ENCODE measurements at regions not wholly inside any gene's neighbourhood (a gene's known extent, or its start where the extent isn't known, plus 50 kb on each side); places are given as distances from the start of the nearest gene placed in this dataset.

DNA sequence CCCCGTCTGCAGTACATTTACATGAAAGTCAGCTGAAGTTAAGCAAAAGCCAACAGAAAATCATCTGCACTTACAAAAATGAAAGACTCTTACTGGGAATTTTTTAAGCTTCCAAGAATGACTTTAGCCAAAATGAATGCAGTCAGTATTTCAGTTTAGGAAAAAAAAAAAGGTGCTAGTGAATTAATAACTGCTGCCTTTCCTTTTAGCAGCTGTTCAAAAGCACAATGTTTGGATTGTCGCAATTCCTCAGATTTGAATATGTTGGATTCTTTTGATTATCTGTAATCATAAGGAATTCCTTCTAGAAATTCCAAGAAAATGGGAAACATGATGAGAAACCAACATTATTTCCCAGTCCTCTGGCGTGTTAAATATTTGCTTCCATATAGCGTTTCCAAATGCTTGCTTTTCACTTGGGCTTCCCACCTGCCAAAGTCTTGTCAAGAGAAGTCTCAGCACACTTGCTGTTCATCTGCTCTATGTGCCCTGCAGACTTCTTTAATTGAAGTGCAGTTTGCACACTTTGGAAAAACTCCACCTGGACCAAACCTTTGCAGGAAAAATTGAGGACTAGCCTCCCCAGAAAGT lies 653.0 kb upstream of the SLC39A10 start:
- Histone ChIP-seq H3K27me3 (ENCODE audit: control insufficient read depth, insufficient read depth, low read length) (no peaks in the 10 kb centered on the region), H3K4me1 (ENCODE audit: control insufficient read depth in 2 of 3, insufficient read depth in 2 of 3, low read depth in 1 of 3, low read length in 3 of 3) (no peaks in the 10 kb centered on the region), H3K9ac (ENCODE audit: low read length in 3 of 3) (no peak overlapping the region), H3K9me3 (ENCODE audit: control insufficient read depth in 2 of 3, insufficient read depth in 1 of 3, low read length in 3 of 3) (no peaks in the 10 kb centered on the region), H3K36me3 (ENCODE audit: control insufficient read depth in 2 of 3, insufficient read depth in 3 of 3, low read length in 3 of 3) (no peaks in the 10 kb centered on the region), H3K27ac (ENCODE audit: low read depth in 2 of 2, low read length in 2 of 2) (no peak overlapping the region), H3K4me3 (ENCODE audit: low read length in 3 of 3) (no peak overlapping the region)
- intact Hi-C loops (cut with DNase I), result no loop called here
- no peak for DNase-seq
- FAIRE-seq, result no peak
- TF ChIP-seq, protein P1, sequence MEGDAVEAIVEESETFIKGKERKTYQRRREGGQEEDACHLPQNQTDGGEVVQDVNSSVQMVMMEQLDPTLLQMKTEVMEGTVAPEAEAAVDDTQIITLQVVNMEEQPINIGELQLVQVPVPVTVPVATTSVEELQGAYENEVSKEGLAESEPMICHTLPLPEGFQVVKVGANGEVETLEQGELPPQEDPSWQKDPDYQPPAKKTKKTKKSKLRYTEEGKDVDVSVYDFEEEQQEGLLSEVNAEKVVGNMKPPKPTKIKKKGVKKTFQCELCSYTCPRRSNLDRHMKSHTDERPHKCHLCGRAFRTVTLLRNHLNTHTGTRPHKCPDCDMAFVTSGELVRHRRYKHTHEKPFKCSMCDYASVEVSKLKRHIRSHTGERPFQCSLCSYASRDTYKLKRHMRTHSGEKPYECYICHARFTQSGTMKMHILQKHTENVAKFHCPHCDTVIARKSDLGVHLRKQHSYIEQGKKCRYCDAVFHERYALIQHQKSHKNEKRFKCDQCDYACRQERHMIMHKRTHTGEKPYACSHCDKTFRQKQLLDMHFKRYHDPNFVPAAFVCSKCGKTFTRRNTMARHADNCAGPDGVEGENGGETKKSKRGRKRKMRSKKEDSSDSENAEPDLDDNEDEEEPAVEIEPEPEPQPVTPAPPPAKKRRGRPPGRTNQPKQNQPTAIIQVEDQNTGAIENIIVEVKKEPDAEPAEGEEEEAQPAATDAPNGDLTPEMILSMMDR (IDR thresholded peaks at IDR 0.05; ENCODE audit: borderline replicate concordance, extremely low read depth, insufficient read depth), result no peak

DNA sequence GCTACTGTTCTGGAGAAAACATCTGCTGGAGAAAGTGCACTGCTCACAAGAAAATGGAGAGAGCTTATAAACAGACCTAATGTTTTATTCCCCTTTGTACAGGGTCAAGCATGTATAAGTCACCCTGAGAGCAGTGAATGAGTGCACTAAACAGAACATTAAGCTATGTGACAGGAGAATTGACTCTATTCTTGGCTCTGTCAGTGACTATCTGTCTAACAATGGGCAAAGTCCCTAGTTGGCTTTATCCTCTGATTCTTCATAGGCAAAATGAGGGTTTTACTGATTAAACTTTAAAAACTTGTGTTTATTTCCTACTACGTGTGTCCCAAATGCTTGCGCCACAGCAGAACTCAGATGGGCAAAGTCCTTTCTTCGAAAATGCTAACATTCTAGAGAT lies 655.1 kb upstream of the SLC39A10 start:
- TF ChIP-seq, protein P1 (IDR thresholded peaks at IDR 0.05; ENCODE audit: borderline replicate concordance, extremely low read depth, insufficient read depth), result no peak
- no peak overlapping the region for H3K4me3 ChIP-seq (ENCODE audit: low read length in 3 of 3)
- no peak overlapping the region for H3K9ac ChIP-seq (ENCODE audit: low read length in 3 of 3)
- H3K9me3 ChIP-seq (ENCODE audit: control insufficient read depth in 2 of 3, insufficient read depth in 1 of 3, low read length in 3 of 3), result no peaks in the 10 kb centered on the region
- H3K27ac ChIP-seq (ENCODE audit: low read depth in 2 of 2, low read length in 2 of 2), result no peak overlapping the region
- no peaks in the 10 kb centered on the region for H3K27me3 ChIP-seq (ENCODE audit: control insufficient read depth, insufficient read depth, low read length)
- H3K4me1 ChIP-seq (ENCODE audit: control insufficient read depth in 2 of 3, insufficient read depth in 2 of 3, low read depth in 1 of 3, low read length in 3 of 3), result no peaks in the 10 kb centered on the region
- DNase-seq (no peak), FAIRE-seq (no peak)
- intact Hi-C loops (cut with DNase I), result no loop called here
- H3K36me3 ChIP-seq (ENCODE audit: control insufficient read depth in 2 of 3, insufficient read depth in 3 of 3, low read length in 3 of 3), result no peaks in the 10 kb centered on the region

DNA sequence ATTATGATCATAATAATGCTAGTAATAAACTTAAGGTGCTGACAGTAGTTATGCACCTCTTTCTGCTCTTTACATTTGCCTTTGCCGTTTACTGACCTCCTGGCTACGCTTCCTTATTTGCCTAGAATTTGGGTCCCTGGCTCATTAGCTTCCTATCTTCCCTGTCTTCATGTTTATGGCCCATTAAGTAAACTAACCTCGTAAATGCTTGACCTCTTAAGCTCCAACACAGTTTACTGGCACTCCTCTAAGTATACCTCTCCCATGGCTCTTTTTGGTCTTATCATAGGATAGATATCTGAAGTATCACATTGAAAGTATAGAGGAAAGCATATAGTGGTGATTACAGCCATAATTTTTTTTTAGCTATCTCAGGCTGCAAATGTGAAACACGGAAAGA lies 657.3 kb upstream of the SLC39A10 start:
- Histone ChIP-seq H3K9me3 (ENCODE audit: control insufficient read depth in 2 of 3, insufficient read depth in 1 of 3, low read length in 3 of 3) (no peaks in the 10 kb centered on the region), H3K27me3 (ENCODE audit: control insufficient read depth, insufficient read depth, low read length) (no peaks in the 10 kb centered on the region), H3K4me1 (ENCODE audit: control insufficient read depth in 2 of 3, insufficient read depth in 2 of 3, low read depth in 1 of 3, low read length in 3 of 3) (no peaks in the 10 kb centered on the region), H3K36me3 (ENCODE audit: control insufficient read depth in 2 of 3, insufficient read depth in 3 of 3, low read length in 3 of 3) (no peaks in the 10 kb centered on the region), H3K9ac (ENCODE audit: low read length in 3 of 3) (no peak overlapping the region), H3K4me3 (ENCODE audit: low read length in 3 of 3) (no peak overlapping the region), H3K27ac (ENCODE audit: low read depth in 2 of 2, low read length in 2 of 2) (no peak overlapping the region)
- TF ChIP-seq, protein P1 (IDR thresholded peaks at IDR 0.05; ENCODE audit: borderline replicate concordance, extremely low read depth, insufficient read depth), result no peak
- intact Hi-C loops (cut with DNase I), result no loop called here
- peak in 2 of 5 donors; percentile 9 to 13 for DNase-seq
- no peak for FAIRE-seq

DNA sequence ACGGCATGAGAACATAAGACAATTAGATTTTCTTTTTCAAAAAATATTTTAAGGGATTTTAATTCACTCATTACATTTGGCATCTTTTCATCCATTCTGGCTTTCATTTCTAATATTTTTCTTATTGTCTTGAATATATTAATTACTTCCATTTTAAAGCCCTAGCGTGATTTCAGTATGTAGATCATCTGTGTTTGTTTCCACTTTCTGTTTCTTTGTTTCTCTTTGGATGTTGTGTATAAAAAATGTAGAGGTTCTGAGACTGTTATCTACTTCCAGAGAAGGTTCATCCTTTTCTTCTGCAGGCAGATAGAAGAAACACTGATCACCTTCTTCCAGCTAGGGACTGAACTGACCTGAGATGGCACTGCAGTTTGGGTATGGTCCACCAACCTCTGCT lies 664.4 kb upstream of the SLC39A10 start:
- Histone ChIP-seq H3K27me3 (ENCODE audit: control insufficient read depth, insufficient read depth, low read length) (no peaks in the 10 kb centered on the region), H3K27ac (ENCODE audit: low read depth in 2 of 2, low read length in 2 of 2) (no peak overlapping the region), H3K4me1 (ENCODE audit: control insufficient read depth in 2 of 3, insufficient read depth in 2 of 3, low read depth in 1 of 3, low read length in 3 of 3) (no peaks in the 10 kb centered on the region), H3K36me3 (ENCODE audit: control insufficient read depth in 2 of 3, insufficient read depth in 3 of 3, low read length in 3 of 3) (no peaks in the 10 kb centered on the region), H3K9ac (ENCODE audit: low read length in 3 of 3) (no peak overlapping the region), H3K9me3 (ENCODE audit: control insufficient read depth in 2 of 3, insufficient read depth in 1 of 3, low read length in 3 of 3) (no peaks in the 10 kb centered on the region), H3K4me3 (ENCODE audit: low read length in 3 of 3) (no peak overlapping the region)
- FAIRE-seq (no peak), DNase-seq (peak in 1 of 5 donors; percentile 9)
- TF ChIP-seq, protein P1 (IDR thresholded peaks at IDR 0.05; ENCODE audit: borderline replicate concordance, extremely low read depth, insufficient read depth), result no peak
- intact Hi-C loops (cut with DNase I), result no loop called here
